HepG2 (cell line): ENCODE measurements at regions not wholly inside any gene's neighbourhood (a gene's known extent, or its start where the extent isn't known, plus 50 kb on each side); places are given as distances from the start of the nearest gene placed in this dataset.

Experiments used
- ARID3A ChIP-seq: IDR thresholded peaks from 2 replicates; pipeline ENCODE4 v1.6.1; 2012; ENCODE audit warnings: low read depth, low read length, improper control_type of control experiment
- FOXM1 ChIP-seq: sonication (generic); formaldehyde crosslinking; IDR thresholded peaks from 2 replicates; pipeline ENCODE4 v1.5.0; 2020; ENCODE audit warnings: missing genetic modification reagents
- GABPA ChIP-seq, 2 experiments: IDR thresholded peaks; 2 replicates each; pipeline ENCODE4 v1.6.1; 2011 to 2016; ENCODE audit warnings: low read depth in 2 of 2, low read length in 1 of 2, missing biosample characterization in 1 of 2, missing genetic modification characterization in 1 of 2
- GABPB1 ChIP-seq: IDR thresholded peaks from 2 replicates; pipeline ENCODE4 v1.6.1; 2016; ENCODE audit warnings: mild to moderate bottlenecking, missing genetic modification reagents, moderate library complexity, missing compliant biosample characterization
- JUND ChIP-seq: sonication (generic); formaldehyde crosslinking; IDR thresholded peaks from 2 replicates; pipeline ENCODE4 v1.8.0; 2022; ENCODE audit warnings: mild to moderate bottlenecking, missing genetic modification reagents
- POLR2A ChIP-seq, 2 experiments: IDR thresholded peaks; 2 replicates each; pipeline ENCODE4 v1.6.1; 2011; ENCODE audit warnings: low read depth in 2 of 2, low read length in 2 of 2, mild to moderate bottlenecking in 1 of 2, moderate library complexity in 1 of 2; ENCODE audit not compliant: insufficient read depth in 1 of 2
- ZNF644 ChIP-seq: IDR thresholded peaks from 2 replicates; pipeline ENCODE4 v1.6.1; 2016; ENCODE audit warnings: low read depth

GRCh38 chr7:121480058-121480457 is 84.0 kb upstream of the FAM3C start:
- TF ChIP-seq POLR2A (IDR thresholded peaks at IDR 0.05; ENCODE audit: insufficient read depth in 1 of 2, low read depth in 2 of 2, low read length in 2 of 2), result no peak
- no peak for TF ChIP-seq GABPA (IDR thresholded peaks at IDR 0.05; ENCODE audit: low read depth, low read length)
- TF ChIP-seq GABPA (CRISPR knock-in tag; IDR thresholded peaks at IDR 0.05; ENCODE audit: low read depth), result no peak
- no peak for TF ChIP-seq FOXM1
- TF ChIP-seq ZNF644, result no peak
- no peak for TF ChIP-seq GABPB1 (CRISPR knock-in tag)
- no peak for TF ChIP-seq ARID3A
- TF ChIP-seq JUND, result no peak
